GM10248 (cell line): ENCODE measurements at regions not wholly inside any gene's neighbourhood (a gene's known extent, or its start where the extent isn't known, plus 50 kb on each side); places are given as distances from the start of the nearest gene placed in this dataset.

ENCODE experiments used
- CTCF ChIA-PET: fragments of 300-600 bp; sonication (Branson Sonifier 250); formaldehyde crosslinking; extraction: SDS; loops from one replicate; lab custom pipeline; 2021; ENCODE audit warnings: antibody characterized with exemption; lab: Yijun Ruan, JAX
- POLR2A ChIA-PET: fragments of 350-650 bp; sonication (Branson Sonifier 250); formaldehyde crosslinking; extraction: SDS; loops from one replicate; lab custom pipeline; 2020; ENCODE audit warnings: antibody characterized with exemption; lab: Yijun Ruan, JAX
- DNase-seq: peaks from one replicate; pipeline ENCODE4 v3.0.0; 2012; ENCODE audit errors: extremely low spot score
- TF ChIP-seq, protein P1 (sequence below): IDR thresholded peaks from 2 replicates; pipeline ENCODE4 v1.5.1; 2012; ENCODE audit warnings: mild to moderate bottlenecking, low read depth; ENCODE audit errors: extremely low read depth, missing control alignments, control extremely low read depth

DNA sequence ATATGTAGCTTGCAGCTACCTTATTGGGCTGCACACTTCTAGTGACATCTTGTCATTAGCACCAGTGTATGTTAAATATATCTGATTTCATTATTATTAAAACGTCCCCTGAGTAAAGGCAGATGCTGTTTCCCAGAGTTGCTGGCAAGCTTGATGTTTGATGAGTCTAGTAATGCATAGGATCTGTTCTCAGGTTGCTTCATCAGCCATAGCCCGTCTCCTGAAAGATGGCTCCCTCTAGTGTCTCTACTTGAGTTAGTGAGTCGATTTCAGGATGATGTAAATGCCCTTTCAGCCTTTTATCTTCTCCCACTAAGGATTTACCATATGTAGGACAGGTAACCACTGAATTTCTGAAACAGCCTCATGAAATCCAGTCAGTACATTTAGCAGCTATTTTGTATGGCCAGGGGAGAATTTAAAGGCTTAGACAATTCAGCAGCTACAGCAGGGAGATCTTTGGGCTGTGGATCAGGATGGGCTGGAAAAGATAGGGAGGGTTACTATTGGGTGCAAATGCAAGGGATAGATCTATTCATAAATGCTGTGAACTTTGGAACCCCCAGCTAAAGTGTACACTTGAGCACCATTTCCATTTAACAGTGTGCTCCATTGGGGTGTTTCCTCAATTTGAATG, 376.3 kb downstream of the CNTNAP4 start:
- POLR2A ChIA-PET: no interaction called here
- CTCF ChIA-PET: interaction anchor here (0.6 to 2.5 kb wide), 16 partner anchors 11 to 872 kb away, joined by 3 to 18 read pairs (median 4); no protein-coding TSS in a partner anchor
- DNase-seq: peak; percentile 27
- TF ChIP-seq, protein P1, sequence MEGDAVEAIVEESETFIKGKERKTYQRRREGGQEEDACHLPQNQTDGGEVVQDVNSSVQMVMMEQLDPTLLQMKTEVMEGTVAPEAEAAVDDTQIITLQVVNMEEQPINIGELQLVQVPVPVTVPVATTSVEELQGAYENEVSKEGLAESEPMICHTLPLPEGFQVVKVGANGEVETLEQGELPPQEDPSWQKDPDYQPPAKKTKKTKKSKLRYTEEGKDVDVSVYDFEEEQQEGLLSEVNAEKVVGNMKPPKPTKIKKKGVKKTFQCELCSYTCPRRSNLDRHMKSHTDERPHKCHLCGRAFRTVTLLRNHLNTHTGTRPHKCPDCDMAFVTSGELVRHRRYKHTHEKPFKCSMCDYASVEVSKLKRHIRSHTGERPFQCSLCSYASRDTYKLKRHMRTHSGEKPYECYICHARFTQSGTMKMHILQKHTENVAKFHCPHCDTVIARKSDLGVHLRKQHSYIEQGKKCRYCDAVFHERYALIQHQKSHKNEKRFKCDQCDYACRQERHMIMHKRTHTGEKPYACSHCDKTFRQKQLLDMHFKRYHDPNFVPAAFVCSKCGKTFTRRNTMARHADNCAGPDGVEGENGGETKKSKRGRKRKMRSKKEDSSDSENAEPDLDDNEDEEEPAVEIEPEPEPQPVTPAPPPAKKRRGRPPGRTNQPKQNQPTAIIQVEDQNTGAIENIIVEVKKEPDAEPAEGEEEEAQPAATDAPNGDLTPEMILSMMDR: peak; percentile 60

DNA sequence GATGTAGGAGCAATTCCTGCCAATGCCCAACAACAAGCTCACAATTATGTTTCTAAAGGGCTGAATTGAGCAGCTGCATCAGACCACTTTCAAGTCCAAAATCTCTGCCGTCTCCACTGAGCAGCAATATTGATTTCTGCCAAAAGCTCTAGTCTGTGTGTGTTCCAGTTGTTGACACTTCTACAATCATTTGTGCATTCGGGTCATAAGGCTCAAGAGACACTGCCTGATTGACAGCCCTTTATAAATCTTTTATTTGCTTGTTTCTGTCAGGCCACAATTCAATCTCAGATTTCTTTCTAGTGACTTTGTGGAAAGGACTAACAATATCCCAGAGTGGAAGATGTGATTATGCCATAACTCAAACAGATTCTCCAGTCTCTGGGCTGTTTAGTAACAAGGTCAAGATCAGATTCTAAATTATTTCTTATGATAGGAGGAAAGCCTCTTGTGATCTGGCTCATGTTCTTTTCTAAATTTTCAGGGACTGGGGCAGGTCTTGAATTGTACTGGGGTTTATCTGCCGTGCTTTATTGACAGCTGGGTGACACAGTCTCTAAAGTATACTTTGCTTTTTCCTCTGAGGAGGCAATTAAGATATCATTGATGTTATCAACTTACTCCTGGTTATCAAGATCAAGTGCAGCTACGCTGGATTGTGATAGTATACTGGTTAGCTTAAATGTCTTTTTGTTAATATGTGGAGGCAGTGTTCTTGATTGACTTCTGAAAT, 377.1 kb downstream of the CNTNAP4 start:
- CTCF ChIA-PET: interaction anchor here (0.9 to 2.5 kb wide), 14 partner anchors 10 to 872 kb away, joined by 3 to 18 read pairs (median 6); no protein-coding TSS in a partner anchor
- no peak for DNase-seq
- POLR2A ChIA-PET: no interaction called here
- TF ChIP-seq, protein P1: no peak

DNA sequence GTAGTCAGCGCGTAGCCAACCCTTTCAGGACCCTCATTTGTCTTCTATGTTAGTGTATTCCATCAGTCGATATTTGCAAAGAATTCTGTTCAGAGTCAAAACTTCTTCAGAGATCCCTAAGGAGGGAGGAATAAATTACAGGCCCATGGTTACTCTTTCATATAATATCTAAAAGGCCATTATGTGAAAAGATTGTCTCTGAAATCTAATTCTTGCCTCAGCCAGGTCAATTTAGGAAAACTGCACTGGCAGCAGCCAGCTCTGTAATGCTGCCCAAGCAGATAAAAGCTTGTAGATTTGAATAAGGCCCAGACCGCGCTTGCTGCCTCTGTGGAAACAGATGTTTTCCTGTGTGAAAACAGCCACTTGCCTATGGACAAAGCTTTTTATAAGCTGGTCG, 379.8 kb downstream of the CNTNAP4 start:
- TF ChIP-seq, protein P1: no peak
- ChIA-PET CTCF (interaction anchor here (2.6 kb wide), 1 partner anchor 14 kb away, joined by 8 read pairs; no protein-coding TSS in a partner anchor), POLR2A (no interaction called here)
- no peak for DNase-seq

GRCh38 chr16:76661691-76662235, 384.6 kb downstream of the CNTNAP4 start:
- ChIA-PET CTCF (no interaction called here), POLR2A (no interaction called here)
- TF ChIP-seq, protein P1: no peak
- no peak for DNase-seq

- POLR2A ChIA-PET: no interaction called here
- CTCF ChIA-PET: interaction anchor here (1.2 to 3.3 kb wide), 2 partner anchors 12 to 867 kb away, joined by 3 to 18 read pairs; no protein-coding TSS in a partner anchor
- TF ChIP-seq, protein P1: no peak
- no peak for DNase-seq
Observed at GRCh38 chr16:76665571-76666275, 388.5 kb downstream of the CNTNAP4 start.

DNA sequence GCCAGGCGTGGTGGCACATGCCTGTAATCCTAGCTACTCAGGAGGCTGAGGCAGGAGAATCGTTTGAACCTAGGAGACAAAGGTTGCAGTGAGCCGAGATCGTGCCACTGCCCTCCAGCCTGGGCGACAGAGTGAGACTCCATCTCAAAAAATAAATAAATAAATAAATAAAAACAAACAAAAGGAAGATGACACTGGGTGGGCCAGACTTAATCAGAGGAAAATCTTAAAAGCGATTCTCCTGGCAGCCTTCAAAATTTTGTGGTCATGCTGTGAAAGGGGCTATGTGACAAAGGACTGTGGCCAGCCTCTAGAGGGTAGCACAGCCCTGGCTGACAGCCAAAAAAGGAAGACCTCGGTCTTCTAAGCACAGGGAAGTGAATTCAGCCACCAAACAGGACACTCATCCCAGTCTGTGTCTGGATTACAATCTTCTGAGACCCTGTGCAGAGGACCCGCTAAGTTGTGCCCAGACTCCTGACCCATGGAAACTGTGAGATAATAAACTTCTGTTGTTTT, 391.1 kb downstream of the CNTNAP4 start:
- CTCF ChIA-PET: no interaction called here
- DNase-seq: no peak
- TF ChIP-seq, protein P1: no peak
- POLR2A ChIA-PET: no interaction called here
